T-helper 2 cell treated with Interferon-gamma antibody and Interleukin-4, amounts not matched to agents 5 μg/mL and 100 μg/mL, for 36 hours (primary cell): ENCODE measurements at regions not wholly inside any gene's neighbourhood (a gene's known extent, or its start where the extent isn't known, plus 50 kb on each side); places are given as distances from the start of the nearest gene placed in this dataset.
A peak's percentile ranks its signal among the peaks of the same experiment; 100 is the strongest.
"Not testable (repeated sequence)": the region's sequence is repeated elsewhere in the genome, so short reads cannot be mapped to it uniquely, and the experiment has no call there.

Source experiments
- DNase-seq: peaks from one replicate; pipeline ENCODE4 v3.0.0; 2021; ENCODE audit warnings: low spot score
- H3K27ac Mint-ChIP-seq: one replicate; pipeline ENCODE4 v1.8.0; 2021; ENCODE audit warnings: mild to moderate bottlenecking, mixed read lengths
- H3K27me3 Mint-ChIP-seq: one replicate; pipeline ENCODE4 v1.8.0; 2021; ENCODE audit warnings: low read depth, mixed read lengths
- H3K36me3 Mint-ChIP-seq: one replicate; pipeline ENCODE4 v1.8.0; 2021; ENCODE audit warnings: low read depth, mixed read lengths
- H3K4me1 Mint-ChIP-seq: one replicate; pipeline ENCODE4 v1.8.0; 2021; ENCODE audit warnings: low read depth, mixed read lengths
- H3K4me3 Mint-ChIP-seq: one replicate; pipeline ENCODE4 v1.8.0; 2022; ENCODE audit warnings: mild to moderate bottlenecking, moderate library complexity, mixed read lengths
- H3K9me3 Mint-ChIP-seq: one replicate; pipeline ENCODE4 v1.8.0; 2021; ENCODE audit warnings: mixed read lengths

DNA sequence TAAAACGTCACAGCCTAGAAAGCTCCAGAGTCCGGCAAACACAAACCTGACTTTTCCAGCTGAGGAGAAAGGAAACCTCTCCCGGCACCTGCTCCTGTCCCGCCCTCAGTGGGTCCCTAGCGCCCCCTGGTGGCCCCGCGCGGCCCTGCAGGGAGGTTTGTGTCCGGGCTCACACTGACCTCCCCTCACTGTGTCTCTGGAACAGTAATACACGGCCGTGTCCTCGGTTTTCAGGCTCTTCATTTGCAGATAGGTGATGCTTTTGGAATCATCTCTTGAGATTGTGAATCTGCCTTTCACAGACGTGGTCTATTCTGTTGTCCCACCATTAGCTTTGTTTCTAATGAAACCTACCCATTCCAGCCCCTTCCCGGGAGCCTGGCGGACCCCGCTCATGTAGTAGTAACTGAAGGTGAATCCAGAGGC, 731.2 kb downstream of the TMEM121 start:
- peaks cover 31% of the 10 kb centered on the region for H3K27me3 Mint-ChIP-seq
- H3K4me1 Mint-ChIP-seq, H3K36me3 Mint-ChIP-seq, H3K27ac Mint-ChIP-seq, H3K9me3 Mint-ChIP-seq, H3K4me3 Mint-ChIP-seq: not testable (repeated sequence)
- DNase-seq, result peak; percentile 58

DNA sequence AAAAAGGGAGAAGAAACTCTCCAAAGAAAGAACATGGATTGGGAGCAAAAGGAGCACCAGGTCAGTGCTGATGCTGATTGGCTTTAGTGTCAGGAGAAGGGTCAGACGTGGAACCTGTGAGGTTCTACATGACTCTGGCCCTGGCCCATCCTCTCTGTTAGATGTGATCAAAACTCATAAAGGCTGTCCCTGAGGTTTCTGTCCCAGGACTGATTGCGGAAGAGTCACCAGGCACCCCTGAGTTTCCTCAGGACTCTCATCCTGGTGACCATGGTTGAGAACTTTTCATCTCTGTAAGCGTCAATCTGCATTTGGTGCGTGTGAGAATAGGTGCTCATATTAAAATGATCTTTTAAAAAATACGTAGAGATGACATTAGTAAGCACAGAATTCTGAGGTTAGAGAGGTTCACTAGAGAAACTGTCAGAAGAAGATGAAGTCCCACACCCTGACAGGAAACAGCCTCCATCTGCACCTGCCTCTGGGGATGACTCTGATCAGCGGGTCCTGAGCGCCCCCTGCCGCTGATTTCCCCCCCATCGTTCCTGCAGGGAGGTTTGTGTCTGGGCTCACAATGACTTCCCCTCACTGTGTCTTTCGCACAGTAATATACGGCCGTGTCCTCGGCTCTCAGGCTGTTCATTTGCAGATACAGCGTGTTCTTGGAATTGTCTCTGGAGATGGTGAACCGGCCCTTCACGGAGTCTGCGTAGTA, 741.8 kb downstream of the TMEM121 start:
- Mint-ChIP-seq H3K4me1 (peaks cover 4% of the 10 kb centered on the region), H3K9me3 (no peaks in the 10 kb centered on the region), H3K27ac (no peak overlapping the region), H3K36me3 (no peaks in the 10 kb centered on the region), H3K27me3 (peaks cover 50% of the 10 kb centered on the region), H3K4me3 (no peak overlapping the region)
- peak; percentile 52 for DNase-seq

DNA sequence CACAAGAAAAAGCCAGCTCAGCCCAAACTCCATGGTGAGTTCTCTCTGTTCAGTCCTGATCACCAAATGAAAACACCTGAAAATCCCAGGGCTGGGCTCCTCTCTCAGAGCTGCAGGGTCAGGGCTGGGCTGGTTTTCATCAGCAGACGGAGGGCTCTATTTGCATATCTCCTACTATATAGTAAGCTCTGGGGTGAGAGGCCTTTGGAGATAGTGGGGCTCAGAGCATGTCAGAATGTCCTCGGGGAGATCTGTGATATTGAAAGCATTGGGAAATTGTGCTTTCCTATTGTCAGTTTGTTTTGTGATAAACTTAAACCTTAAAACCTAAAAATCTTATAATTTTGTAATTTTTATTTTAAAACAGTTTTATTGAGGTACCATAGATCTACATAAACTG, 742.6 kb downstream of the TMEM121 start:
- Mint-ChIP-seq H3K4me3 (no peak overlapping the region), H3K4me1 (peaks cover 4% of the 10 kb centered on the region), H3K9me3 (no peaks in the 10 kb centered on the region), H3K36me3 (no peaks in the 10 kb centered on the region), H3K27ac (no peak overlapping the region), H3K27me3 (peaks cover 50% of the 10 kb centered on the region)
- DNase-seq, result no peak

DNA sequence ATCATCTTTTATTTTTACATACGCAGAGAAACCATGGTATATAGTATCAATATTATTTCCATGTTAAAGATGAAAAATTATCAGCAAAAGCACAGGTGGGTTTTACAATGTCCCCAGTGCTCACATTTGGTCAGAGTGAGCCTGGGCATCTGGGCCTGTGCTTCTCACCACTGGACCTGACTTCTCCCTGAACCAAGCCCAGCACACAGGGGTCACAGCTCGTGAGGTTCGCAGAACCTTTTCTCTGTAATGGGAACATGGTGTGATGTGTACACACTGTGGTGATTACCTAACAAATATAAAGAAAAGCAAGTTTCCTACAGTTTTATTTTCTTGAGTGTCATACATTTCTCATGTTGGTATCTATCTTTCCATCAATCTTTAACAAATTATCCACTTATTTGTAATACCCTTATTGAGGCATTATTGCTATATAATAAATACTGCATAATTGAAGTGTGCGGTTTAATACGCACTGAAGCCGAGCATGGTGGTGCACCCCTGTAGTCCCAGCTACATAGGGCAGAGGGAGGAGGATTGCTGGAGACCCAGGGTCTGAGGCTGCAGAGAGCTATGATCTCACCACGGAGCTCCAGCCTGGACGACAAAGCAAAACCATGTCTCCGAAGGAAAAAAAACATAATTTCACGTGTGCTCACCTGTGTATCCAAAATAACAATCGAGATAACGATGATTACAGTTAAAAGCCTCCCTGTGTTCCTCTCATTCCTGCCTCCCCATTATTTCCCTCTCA, 743.2 kb downstream of the TMEM121 start:
- H3K27me3 Mint-ChIP-seq, result peaks cover 50% of the 10 kb centered on the region
- DNase-seq, result no peak
- H3K9me3 Mint-ChIP-seq, result no peaks in the 10 kb centered on the region
- no peak overlapping the region for H3K27ac Mint-ChIP-seq
- H3K4me1 Mint-ChIP-seq, result peaks cover 4% of the 10 kb centered on the region
- no peak overlapping the region for H3K4me3 Mint-ChIP-seq
- H3K36me3 Mint-ChIP-seq, result no peaks in the 10 kb centered on the region

DNA sequence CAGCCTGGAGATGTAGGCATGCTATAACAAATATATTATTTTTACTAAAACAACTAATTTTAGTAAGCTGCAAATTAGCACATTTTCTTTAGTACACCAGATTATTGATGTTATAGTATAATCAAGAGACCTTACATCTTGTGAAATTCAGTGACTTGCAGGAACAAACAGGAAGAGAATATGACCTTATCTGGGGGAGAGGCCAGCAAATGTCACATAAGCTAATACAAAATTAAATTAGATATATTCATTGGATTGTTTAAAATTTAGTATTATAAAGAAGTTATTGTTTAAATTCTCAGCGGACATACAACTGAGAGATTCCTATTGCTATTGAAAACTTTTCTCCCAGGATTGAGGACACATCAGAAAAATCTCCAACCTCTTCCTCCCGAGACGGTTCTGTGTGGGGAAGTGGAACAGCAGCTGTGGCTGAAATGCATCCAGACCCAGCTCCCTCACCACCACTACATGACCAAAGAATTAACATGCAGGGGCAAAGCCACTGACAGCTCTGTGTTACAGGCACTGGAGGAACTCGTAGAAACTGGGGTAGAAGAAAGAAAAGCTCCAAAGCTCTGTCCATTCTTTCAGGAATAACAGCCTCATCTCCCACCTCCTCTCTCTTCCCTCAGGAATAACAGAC, 744.2 kb downstream of the TMEM121 start:
- not testable (repeated sequence) for H3K4me1 Mint-ChIP-seq, H3K36me3 Mint-ChIP-seq

DNA sequence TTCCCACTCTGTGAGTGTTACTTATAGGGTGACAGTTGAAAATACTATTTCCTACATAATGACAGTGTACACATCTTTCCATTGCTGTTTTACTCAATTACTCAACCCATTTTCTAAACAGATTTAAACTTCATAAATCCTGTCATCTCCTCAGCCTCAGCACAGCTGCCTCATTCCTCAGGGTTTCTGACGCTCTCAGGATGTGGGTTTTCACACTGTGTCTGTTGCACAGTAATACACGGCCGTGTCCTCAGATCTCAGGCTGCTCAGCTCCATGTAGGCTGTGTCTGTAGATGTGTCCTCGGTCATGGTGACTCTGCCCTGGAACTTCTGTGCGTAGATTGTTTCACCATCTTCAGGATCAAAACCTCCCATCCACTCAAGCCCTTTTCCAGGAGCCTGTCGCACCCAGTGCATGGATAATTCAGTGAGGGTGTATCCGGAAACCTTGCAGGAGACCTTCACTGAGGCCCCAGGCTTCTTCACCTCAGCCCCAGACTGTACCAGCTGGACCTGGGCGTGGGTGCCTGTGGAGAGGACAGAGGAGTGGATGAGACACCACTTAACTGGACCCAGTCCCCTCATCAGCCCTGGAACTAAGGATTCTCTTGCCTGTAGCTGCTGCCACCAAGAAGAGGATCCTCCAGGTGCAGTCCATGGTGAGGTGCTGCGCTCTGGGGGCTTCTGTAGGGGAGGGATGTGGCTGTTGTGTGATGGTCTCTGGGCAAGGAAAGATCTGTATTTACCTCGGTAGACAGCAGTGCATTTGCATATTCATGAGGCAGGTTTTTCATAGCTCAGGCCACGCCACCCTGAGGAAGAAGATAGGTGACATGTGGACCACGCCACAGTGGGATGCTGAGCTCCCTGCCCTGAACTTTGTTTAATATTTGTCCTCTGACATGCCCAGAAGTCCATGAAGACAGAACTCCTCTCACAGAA, 750.2 kb downstream of the TMEM121 start:
- H3K36me3 Mint-ChIP-seq, result no peaks in the 10 kb centered on the region
- H3K27ac Mint-ChIP-seq, result no peak overlapping the region
- DNase-seq, result no peak
- peaks cover 32% of the 10 kb centered on the region for H3K27me3 Mint-ChIP-seq
- no peak overlapping the region for H3K4me3 Mint-ChIP-seq
- peaks cover 9% of the 10 kb centered on the region for H3K4me1 Mint-ChIP-seq
- no peaks in the 10 kb centered on the region for H3K9me3 Mint-ChIP-seq

More for the DNA sequence above, 744.2 kb downstream of the TMEM121 start:
- H3K9me3 Mint-ChIP-seq, H3K27ac Mint-ChIP-seq, H3K4me3 Mint-ChIP-seq, DNase-seq: not testable (repeated sequence)
- H3K27me3 Mint-ChIP-seq, result peaks cover 49% of the 10 kb centered on the region

DNA sequence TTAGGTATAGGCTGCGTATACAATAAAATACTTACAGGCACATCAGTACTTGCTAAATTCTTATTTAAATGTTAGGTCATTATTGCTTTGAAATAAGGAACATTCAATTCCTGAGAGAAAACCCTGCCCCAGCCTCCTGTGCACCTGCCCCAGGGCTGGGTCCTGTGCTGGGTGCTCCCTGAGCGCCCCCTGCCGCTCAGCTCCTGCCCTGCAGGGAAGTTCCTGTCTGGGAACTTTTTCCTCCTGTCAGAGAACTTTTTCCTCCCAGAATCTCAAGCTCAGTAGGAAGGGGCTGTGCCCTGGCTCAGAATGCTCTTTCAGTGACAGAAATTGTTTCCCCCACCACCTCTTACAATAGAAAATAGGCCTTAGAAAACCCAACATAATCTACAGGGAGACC, 751.1 kb downstream of the TMEM121 start:
- Mint-ChIP-seq H3K27me3 (peaks cover 27% of the 10 kb centered on the region), H3K27ac (no peak overlapping the region), H3K4me1 (peaks cover 9% of the 10 kb centered on the region), H3K9me3 (no peaks in the 10 kb centered on the region), H3K36me3 (no peaks in the 10 kb centered on the region), H3K4me3 (no peak overlapping the region)
- DNase-seq, result no peak

DNA sequence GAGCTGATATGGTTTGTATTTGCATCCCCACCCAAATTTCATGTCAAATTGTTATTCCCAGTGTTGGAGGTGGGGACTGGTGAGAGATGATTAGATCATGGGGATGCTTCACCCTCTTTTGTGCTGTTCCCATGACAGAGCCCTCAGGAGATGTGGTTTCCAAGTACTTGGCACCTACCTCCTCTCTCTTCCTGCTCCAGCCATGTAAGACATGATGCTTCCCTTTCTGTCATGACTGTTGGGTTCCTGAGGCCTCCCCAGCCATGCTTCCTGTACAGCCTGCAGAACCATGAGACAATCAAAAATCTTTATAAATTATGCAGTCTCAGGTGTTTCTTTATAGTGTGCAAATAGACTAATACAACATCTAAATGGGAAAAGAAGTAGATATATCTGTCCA, 754.5 kb downstream of the TMEM121 start:
- Mint-ChIP-seq H3K27ac (no peak overlapping the region), H3K27me3 (peaks cover 20% of the 10 kb centered on the region), H3K9me3 (no peaks in the 10 kb centered on the region), H3K4me1 (peaks cover 9% of the 10 kb centered on the region), H3K36me3 (no peaks in the 10 kb centered on the region), H3K4me3 (no peak overlapping the region)
- no peak for DNase-seq

DNA sequence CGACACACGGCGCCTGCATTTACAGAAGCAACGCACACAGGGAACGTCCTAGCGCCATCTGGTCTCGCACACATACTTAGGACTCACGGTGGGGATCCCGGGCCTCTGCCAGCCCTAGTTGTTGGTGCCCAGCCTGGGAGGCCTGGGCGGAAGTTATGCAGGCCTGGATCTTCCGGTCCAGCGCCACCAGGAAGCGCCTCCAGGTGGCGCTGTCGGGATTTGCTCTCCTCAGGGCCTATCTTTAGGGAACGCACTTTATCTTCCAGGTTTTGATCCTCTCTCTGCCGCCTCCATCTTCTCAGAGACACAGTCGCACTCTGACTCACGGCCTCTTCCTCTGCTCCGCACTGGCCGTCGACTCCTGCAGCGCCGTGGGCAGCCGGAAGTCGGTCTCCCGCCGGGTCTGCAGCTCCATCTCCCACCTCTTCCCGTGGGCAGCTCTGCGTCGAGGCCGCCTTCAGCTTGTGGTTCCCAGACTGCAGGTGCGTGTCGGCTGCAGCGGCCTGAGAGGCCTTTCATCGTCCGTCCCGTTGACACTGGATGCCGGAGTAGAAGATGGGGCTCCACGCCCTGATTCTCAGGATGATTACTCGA, 760.4 kb downstream of the TMEM121 start:
- DNase-seq, result no peak
- Mint-ChIP-seq H3K36me3 (no peaks in the 10 kb centered on the region), H3K4me1 (no peaks in the 10 kb centered on the region), H3K4me3 (no peak overlapping the region), H3K9me3 (no peaks in the 10 kb centered on the region), H3K27ac (no peak overlapping the region), H3K27me3 (peaks cover 11% of the 10 kb centered on the region)

DNA sequence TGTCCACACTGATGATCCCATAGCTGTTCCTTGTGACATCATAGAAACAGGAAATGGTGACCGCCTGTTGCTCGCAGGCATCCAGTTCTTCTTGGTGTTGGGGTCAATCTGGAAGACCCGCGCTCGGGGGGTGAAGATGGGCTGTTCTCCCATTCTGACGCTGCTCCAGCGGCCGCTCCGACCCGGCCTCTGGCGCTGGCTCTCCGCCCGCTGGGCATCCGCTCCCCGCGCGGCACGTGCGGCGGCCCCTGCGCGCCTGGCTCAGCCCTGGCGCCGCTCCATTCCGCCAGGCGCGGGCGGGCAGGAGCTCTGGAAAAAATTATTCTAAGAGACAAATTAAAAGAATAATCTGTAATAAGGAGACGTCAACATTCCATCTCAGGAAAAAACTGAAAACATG, 761.1 kb downstream of the TMEM121 start:
- Mint-ChIP-seq H3K4me3 (no peak overlapping the region), H3K27ac (no peak overlapping the region)

DNA sequence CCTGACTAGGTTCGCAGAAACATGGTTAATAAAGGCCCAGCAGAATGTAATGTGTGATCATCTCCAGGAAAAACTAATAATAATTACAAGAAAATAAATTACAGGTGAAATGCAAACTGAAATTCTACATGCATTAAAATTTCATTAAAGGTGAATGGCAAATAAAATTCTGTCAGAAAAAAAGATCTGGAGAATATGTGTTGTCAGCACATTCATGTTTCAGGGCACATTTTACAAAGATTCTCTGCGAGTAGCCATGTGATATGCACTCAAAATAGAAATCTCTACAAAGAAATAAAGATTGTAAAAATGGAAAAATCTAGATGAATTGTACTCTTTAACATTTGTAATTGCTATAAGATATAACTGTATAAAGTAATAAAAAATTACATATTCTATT, 765.2 kb downstream of the TMEM121 start:
- Mint-ChIP-seq H3K27me3 (peaks cover 31% of the 10 kb centered on the region), H3K9me3 (no peaks in the 10 kb centered on the region), H3K4me3 (no peak overlapping the region), H3K27ac (no peak overlapping the region), H3K4me1 (no peaks in the 10 kb centered on the region), H3K36me3 (no peaks in the 10 kb centered on the region)
- DNase-seq, result no peak

More for the DNA sequence above, 761.1 kb downstream of the TMEM121 start:
- H3K9me3 Mint-ChIP-seq, result no peaks in the 10 kb centered on the region
- no peak for DNase-seq
- no peaks in the 10 kb centered on the region for H3K4me1 Mint-ChIP-seq
- H3K36me3 Mint-ChIP-seq, result no peaks in the 10 kb centered on the region
- H3K27me3 Mint-ChIP-seq, result peaks cover 11% of the 10 kb centered on the region

DNA sequence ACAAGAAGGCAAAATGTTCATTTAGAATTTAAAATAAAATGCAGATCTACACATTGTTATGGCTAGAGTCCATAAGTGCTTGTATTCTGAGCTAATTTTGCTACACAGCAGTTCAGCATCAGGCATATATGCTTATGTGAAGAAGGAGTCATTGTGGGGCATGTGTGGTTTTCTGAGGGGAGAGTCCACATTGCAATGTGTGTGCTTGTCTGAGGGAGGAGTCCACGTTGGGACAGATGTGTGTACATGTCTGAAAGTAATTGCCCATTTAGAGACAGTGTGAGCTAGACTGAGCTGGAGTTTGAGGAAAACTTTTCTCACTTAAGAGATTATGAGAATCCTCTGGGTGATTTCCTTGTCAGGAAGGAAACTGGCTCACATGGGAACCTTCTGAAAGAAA, 767.9 kb downstream of the TMEM121 start:
- Mint-ChIP-seq H3K27ac (no peak overlapping the region), H3K9me3 (no peaks in the 10 kb centered on the region), H3K4me1 (no peaks in the 10 kb centered on the region), H3K36me3 (no peaks in the 10 kb centered on the region), H3K4me3 (no peak overlapping the region), H3K27me3 (peaks cover 43% of the 10 kb centered on the region)
- no peak for DNase-seq

DNA sequence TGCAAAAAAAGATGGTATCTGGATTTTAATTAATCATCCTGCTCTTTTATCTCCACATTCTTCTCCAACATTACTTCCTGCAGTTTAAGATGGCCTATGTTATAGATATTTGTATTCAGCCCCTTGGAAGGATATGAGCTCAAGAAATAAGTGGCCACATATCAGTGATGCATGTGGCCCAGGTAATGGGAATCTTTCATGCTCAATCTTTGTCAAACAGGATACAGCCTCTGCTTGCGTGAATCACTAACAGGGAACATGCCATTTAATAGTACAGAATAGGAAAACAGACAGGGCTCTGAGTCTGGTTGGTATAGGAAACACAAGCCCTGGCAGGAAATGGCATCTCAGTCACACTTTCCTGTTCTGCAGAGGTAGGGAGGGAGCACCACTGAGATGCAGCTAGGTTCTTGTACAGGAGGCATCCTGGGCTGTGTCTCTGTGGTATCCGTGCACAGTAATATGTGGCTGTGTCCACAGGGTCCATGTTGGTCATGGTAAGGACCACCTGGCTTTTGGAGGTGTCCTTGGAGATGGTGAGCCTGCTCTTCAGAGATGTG, 774.6 kb downstream of the TMEM121 start:
- H3K27me3 Mint-ChIP-seq, result peaks cover 39% of the 10 kb centered on the region
- H3K27ac Mint-ChIP-seq, DNase-seq, H3K9me3 Mint-ChIP-seq, H3K36me3 Mint-ChIP-seq, H3K4me1 Mint-ChIP-seq, H3K4me3 Mint-ChIP-seq: not testable (repeated sequence)
